ENCODE measurements at regions not wholly inside any gene's neighbourhood (a gene's known extent, or its start where the extent isn't known, plus 50 kb on each side); places are given as distances from the start of the nearest gene placed in this dataset.

- Histone ChIP-seq H3K4me1 (no peaks in the 10 kb centered on the region), H3K9me3 (peaks cover 5 to 8% of the 10 kb centered on the region in 2 donors), H3K27ac (no peak overlapping the region), H3K36me3 (no peaks in the 10 kb centered on the region), H3K27me3 (peaks cover 0 to 30% of the 10 kb centered on the region in 2 donors), H3K4me3 (no peak overlapping the region)
- intact Hi-C loops (cut with DNase I; ENCODE audit: low total_unique reads) = no loop called here
- no peak for TF ChIP-seq POLR2AphosphoS5 (IDR thresholded peaks at IDR 0.05)
- no peak for TF ChIP-seq POLR2A (IDR thresholded peaks at IDR 0.05)
- no peak for TF ChIP-seq CTCF (IDR thresholded peaks at IDR 0.05)
- peak in 1 of 2 donors; percentile 37 for DNase-seq (ENCODE audit: low spot score in 2 of 2)
These were observed 136.2 kb downstream of the CPZ start for GRCh38 chr4:8728536-8729407.

- H3K27ac ChIP-seq = no peak overlapping the region
- peaks cover 0 to 40% of the 10 kb centered on the region in 2 donors for H3K27me3 ChIP-seq
- DNase-seq (ENCODE audit: low spot score in 2 of 2) = peak; percentile 14 to 49
- intact Hi-C loops (cut with DNase I; ENCODE audit: low total_unique reads) = no loop called here
- H3K36me3 ChIP-seq = no peaks in the 10 kb centered on the region
- TF ChIP-seq POLR2AphosphoS5 (IDR thresholded peaks at IDR 0.05) = no peak
- no peak for TF ChIP-seq CTCF (IDR thresholded peaks at IDR 0.05)
- no peak for TF ChIP-seq POLR2A (IDR thresholded peaks at IDR 0.05)
- no peak overlapping the region for H3K4me3 ChIP-seq
- H3K4me1 ChIP-seq = no peaks in the 10 kb centered on the region
- H3K9me3 ChIP-seq = peaks cover 1 to 2% of the 10 kb centered on the region in 2 donors
These were observed 135.3 kb downstream of the CPZ start for GRCh38 chr4:8727546-8728510.

GRCh38 chr4:8727131-8727530 is 134.6 kb downstream of the CPZ start:
- intact Hi-C loops (cut with DNase I; ENCODE audit: low total_unique reads) = no loop called here
- Histone ChIP-seq H3K4me1 (no peaks in the 10 kb centered on the region), H3K27me3 (peaks cover 0 to 40% of the 10 kb centered on the region in 2 donors), H3K4me3 (no peak overlapping the region), H3K27ac (no peak overlapping the region), H3K9me3 (no peaks in the 10 kb centered on the region), H3K36me3 (no peaks in the 10 kb centered on the region)
- TF ChIP-seq POLR2A (IDR thresholded peaks at IDR 0.05) = no peak
- no peak for TF ChIP-seq POLR2AphosphoS5 (IDR thresholded peaks at IDR 0.05)
- TF ChIP-seq CTCF (IDR thresholded peaks at IDR 0.05) = no peak
- peak; percentile 6 to 34 for DNase-seq (ENCODE audit: low spot score in 2 of 2)

GRCh38 chr4:8726344-8726851 is 133.8 kb downstream of the CPZ start:
- intact Hi-C loops (cut with DNase I; ENCODE audit: low total_unique reads) = no loop called here
- TF ChIP-seq CTCF (IDR thresholded peaks at IDR 0.05) (no peak), POLR2A (IDR thresholded peaks at IDR 0.05) (no peak), POLR2AphosphoS5 (IDR thresholded peaks at IDR 0.05) (no peak)
- H3K4me3 ChIP-seq = no peak overlapping the region
- DNase-seq (ENCODE audit: low spot score in 2 of 2) = peak in 1 of 2 donors; percentile 30
- no peaks in the 10 kb centered on the region for H3K9me3 ChIP-seq
- H3K27ac ChIP-seq = no peak overlapping the region
- no peaks in the 10 kb centered on the region for H3K4me1 ChIP-seq
- peaks cover 0 to 43% of the 10 kb centered on the region in 2 donors for H3K27me3 ChIP-seq
- H3K36me3 ChIP-seq = no peaks in the 10 kb centered on the region

Measured in breast epithelium (tissue), 4 donors.